B cell (primary cell): ENCODE measurements at regions not wholly inside any gene's neighbourhood (a gene's known extent, or its start where the extent isn't known, plus 50 kb on each side); places are given as distances from the start of the nearest gene placed in this dataset.

ENCODE experiments used
- ATAC-seq: fragments of 200-7000 bp; cut with Tn5 transposase; one replicate; pipeline ENCODE4 v1.10.0; 2021; ENCODE audit warnings: low read depth, mild to moderate bottlenecking, moderate number of reproducible peaks, moderate library complexity
- CTCF ChIA-PET: fragments of 350-600 bp; sonication (Branson Sonifier 250); formaldehyde crosslinking; loops from one replicate; lab custom pipeline; 2021; ENCODE audit warnings: antibody characterized with exemption, inconsistent platforms; lab: Charles Lee
- POLR2A ChIA-PET: fragments of 350-600 bp; sonication (Branson Sonifier 250); formaldehyde crosslinking; loops from one replicate; lab custom pipeline; 2021; ENCODE audit warnings: antibody characterized with exemption; lab: Charles Lee
- DNase-seq: peaks from one replicate; pipeline ENCODE4 v3.0.0; 2013
- H2AFZ ChIP-seq: 2 replicates; pipeline ENCODE4 v1.6.1; 2012; ENCODE audit warnings: mild to moderate bottlenecking, low read depth, low read length; ENCODE audit not compliant: insufficient read depth, poor library complexity, severe bottlenecking
- H3K27ac ChIP-seq, 2 donors: 1 replicate in 1 of 2; 2 replicates in 1 of 2; pipeline ENCODE4 v1.5.1; 2012 to 2013; ENCODE audit warnings: low read length in 2 of 2, mild to moderate bottlenecking in 2 of 2, moderate library complexity in 1 of 2
- H3K27me3 ChIP-seq, 4 experiments: fragments of 200-600 bp in 1 of 4; sonication (generic) in 1 of 4; replicated peaks in 1 of 4; 1 replicate in 2 of 4; 2 replicates in 2 of 4; pipeline versions ENCODE4 v1.6.1 to v1.7.0; 2013 to 2016; ENCODE audit warnings: low read length in 3 of 4, mild to moderate bottlenecking in 2 of 4, mixed read lengths in 1 of 4, moderate library complexity in 1 of 4; ENCODE audit not compliant: insufficient read depth in 4 of 4, control insufficient read depth in 3 of 4; ENCODE audit errors: control extremely low read depth in 1 of 4
- H3K36me3 ChIP-seq, 2 experiments: replicated peaks in 1 of 2; 1 replicate in 1 of 2; 2 replicates in 1 of 2; pipeline versions ENCODE4 v1.6.1 to v1.7.1; 2013; ENCODE audit warnings: low read length in 1 of 2; ENCODE audit not compliant: insufficient read depth in 2 of 2, control insufficient read depth in 1 of 2; ENCODE audit errors: control extremely low read depth in 1 of 2, extremely low read depth in 1 of 2
- H3K4me1 ChIP-seq, 2 donors: fragments of 200-600 bp in 1 of 2; sonication (generic) in 1 of 2; 1 replicate in 1 of 2; 2 replicates in 1 of 2; pipeline versions ENCODE4 v1.5.1 to v1.6.1; 2013 to 2017; ENCODE audit warnings: low read length in 2 of 2; ENCODE audit not compliant: control insufficient read depth in 2 of 2, insufficient read depth in 2 of 2
- H3K4me2 ChIP-seq: replicated peaks from 2 replicates; pipeline ENCODE3; 2012; ENCODE audit warnings: mild to moderate bottlenecking, low read depth, low read length; ENCODE audit not compliant: poor library complexity, severe bottlenecking
- H3K4me3 ChIP-seq, 5 experiments: fragments of 200-600 bp in 1 of 5; sonication (generic) in 1 of 5; 1 replicate in 3 of 5; 2 replicates in 2 of 5; pipeline versions ENCODE4 v1.5.1 to v1.7.0; 2011 to 2016; ENCODE audit warnings: low read length in 4 of 5, mild to moderate bottlenecking in 4 of 5, low read depth in 2 of 5, control low read depth in 1 of 5, moderate library complexity in 1 of 5; ENCODE audit not compliant: insufficient read depth in 1 of 5; ENCODE audit errors: control extremely low read depth in 1 of 5, extremely low read depth in 1 of 5
- H3K79me2 ChIP-seq: fragments of 200-600 bp; sonication (generic); one replicate; pipeline ENCODE4 v1.6.0; 2016; ENCODE audit warnings: low read length; ENCODE audit not compliant: control insufficient read depth, insufficient read depth
- H3K9ac ChIP-seq: fragments of 200-600 bp; sonication (generic); 2 replicates; pipeline ENCODE4 v1.6.1; 2017; ENCODE audit warnings: mild to moderate bottlenecking, low read length, moderate library complexity
- H3K9me3 ChIP-seq, 3 donors: one replicate each; pipeline versions ENCODE4 v1.6.1 to v1.7.1; 2013; ENCODE audit warnings: low read length in 2 of 3; ENCODE audit not compliant: control insufficient read depth in 2 of 3, insufficient read depth in 1 of 3; ENCODE audit errors: control extremely low read depth in 1 of 3
- H4K20me1 ChIP-seq: 2 replicates; pipeline ENCODE4 v1.6.0; 2012; ENCODE audit warnings: mild to moderate bottlenecking, low read length; ENCODE audit not compliant: insufficient read depth, control insufficient read depth, poor library complexity, severe bottlenecking
- H3K27ac Mint-ChIP-seq: one replicate; pipeline ENCODE4 v1.8.0; 2021; ENCODE audit warnings: mixed read lengths
- H3K27me3 Mint-ChIP-seq: one replicate; pipeline ENCODE4 v1.8.0; 2021; ENCODE audit warnings: mixed read lengths
- H3K4me1 Mint-ChIP-seq: one replicate; pipeline ENCODE4 v1.8.0; 2021; ENCODE audit warnings: mixed read lengths
- H3K4me3 Mint-ChIP-seq: one replicate; pipeline ENCODE4 v1.8.0; 2021; ENCODE audit warnings: mixed read lengths
- H3K9me3 Mint-ChIP-seq: one replicate; pipeline ENCODE4 v1.8.0; 2022; ENCODE audit warnings: mixed read lengths; ENCODE audit not compliant: insufficient read depth
- EZH2 ChIP-seq: IDR thresholded peaks from 2 replicates; pipeline ENCODE4 v1.6.1; 2012; ENCODE audit warnings: borderline replicate concordance, low read depth, mild to moderate bottlenecking, moderate library complexity, low read length; ENCODE audit not compliant: insufficient read depth, poor library complexity, severe bottlenecking
- WGBS: methylation state at CpG from one replicate; pipeline ENCODE4 v1.1.5; 2013; ENCODE audit warnings: missing lambda C conversion rate; ENCODE audit not compliant: insufficient coverage; 5-methylcytosine and 5-hydroxymethylcytosine counted together
- intact Hi-C: fragments of 100-400 bp; cut with micrococcal nuclease; formaldehyde crosslinking; loops from one replicate; pipeline ENCODE4 v1.10.0; 2022
- TF ChIP-seq, protein P1 (sequence below): fragments of 200-600 bp; IDR thresholded peaks from one replicate; pipeline ENCODE4 v1.8.0; 2022; ENCODE audit warnings: antibody characterized with exemption, mild to moderate bottlenecking

DNA sequence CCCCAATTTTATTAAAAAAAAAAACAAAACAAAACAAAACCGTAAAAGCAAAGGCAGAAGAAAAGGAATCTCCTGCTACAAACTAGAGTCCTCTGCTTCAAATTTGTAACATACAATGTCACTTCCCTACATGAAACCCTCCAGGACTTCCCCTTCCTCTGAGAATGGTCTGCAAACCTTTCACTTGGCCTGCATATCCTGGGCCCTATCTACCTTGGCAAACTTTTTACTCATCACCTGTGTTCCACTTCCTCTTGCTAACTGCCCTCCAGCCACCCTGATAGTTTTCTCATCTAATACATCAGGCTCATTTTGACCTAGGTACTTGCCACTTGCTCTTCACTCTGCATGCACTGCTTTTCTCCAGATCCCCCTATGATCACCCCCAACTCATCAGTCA lies 255.5 kb downstream of the ETAA1 start:
- Histone ChIP-seq H3K9me3 (no peaks in the 10 kb centered on the region), H3K4me3 (no peak overlapping the region), H4K20me1 (no peaks in the 10 kb centered on the region), H2AFZ (no peak overlapping the region), H3K9ac (no peak overlapping the region), H3K4me1 (no peaks in the 10 kb centered on the region), H3K4me2 (no peak overlapping the region), H3K79me2 (no peaks in the 10 kb centered on the region), H3K27me3 (no peaks in the 10 kb centered on the region), H3K27ac (no peak overlapping the region), H3K36me3 (no peaks in the 10 kb centered on the region)
- ATAC-seq (no peak), DNase-seq (no peak)
- Mint-ChIP-seq H3K4me3 (no peak overlapping the region), H3K27me3 (peaks cover 9% of the 10 kb centered on the region), H3K4me1 (no peaks in the 10 kb centered on the region), H3K27ac (no peak overlapping the region), H3K9me3 (no peaks in the 10 kb centered on the region)
- ChIA-PET POLR2A (no interaction called here), CTCF (no interaction called here)
- WGBS, result 83% methylated on average over 1 of the region's 1 CpG
- intact Hi-C loops, result no loop called here
- no peak for TF ChIP-seq EZH2
- TF ChIP-seq, protein P1, sequence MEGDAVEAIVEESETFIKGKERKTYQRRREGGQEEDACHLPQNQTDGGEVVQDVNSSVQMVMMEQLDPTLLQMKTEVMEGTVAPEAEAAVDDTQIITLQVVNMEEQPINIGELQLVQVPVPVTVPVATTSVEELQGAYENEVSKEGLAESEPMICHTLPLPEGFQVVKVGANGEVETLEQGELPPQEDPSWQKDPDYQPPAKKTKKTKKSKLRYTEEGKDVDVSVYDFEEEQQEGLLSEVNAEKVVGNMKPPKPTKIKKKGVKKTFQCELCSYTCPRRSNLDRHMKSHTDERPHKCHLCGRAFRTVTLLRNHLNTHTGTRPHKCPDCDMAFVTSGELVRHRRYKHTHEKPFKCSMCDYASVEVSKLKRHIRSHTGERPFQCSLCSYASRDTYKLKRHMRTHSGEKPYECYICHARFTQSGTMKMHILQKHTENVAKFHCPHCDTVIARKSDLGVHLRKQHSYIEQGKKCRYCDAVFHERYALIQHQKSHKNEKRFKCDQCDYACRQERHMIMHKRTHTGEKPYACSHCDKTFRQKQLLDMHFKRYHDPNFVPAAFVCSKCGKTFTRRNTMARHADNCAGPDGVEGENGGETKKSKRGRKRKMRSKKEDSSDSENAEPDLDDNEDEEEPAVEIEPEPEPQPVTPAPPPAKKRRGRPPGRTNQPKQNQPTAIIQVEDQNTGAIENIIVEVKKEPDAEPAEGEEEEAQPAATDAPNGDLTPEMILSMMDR, result no peak

DNA sequence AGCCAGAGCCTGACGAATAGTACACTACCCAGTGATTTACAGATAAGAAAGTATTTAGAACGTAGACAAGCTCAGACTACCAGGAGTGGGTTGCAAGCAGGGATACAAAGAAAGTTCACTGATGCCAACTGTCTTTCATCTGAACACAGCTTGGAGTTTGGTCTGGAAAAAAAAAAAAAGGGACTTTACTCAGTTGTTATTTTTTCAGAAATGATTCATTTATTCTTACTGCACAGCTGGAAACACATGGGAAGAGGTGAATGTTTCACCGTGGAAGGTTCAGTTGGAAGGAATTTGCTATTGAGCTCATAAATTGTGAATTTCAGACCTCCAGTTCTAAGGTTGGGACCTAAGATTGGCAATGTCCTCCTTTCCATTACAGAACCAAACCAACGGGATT lies 259.7 kb downstream of the ETAA1 start:
- intact Hi-C loops, result no loop called here

More for the DNA sequence above, 259.7 kb downstream of the ETAA1 start:
- CTCF ChIA-PET, result no interaction called here
- H3K4me2 ChIP-seq, result no peak overlapping the region
- Mint-ChIP-seq H3K27ac (no peak overlapping the region), H3K9me3 (no peaks in the 10 kb centered on the region), H3K27me3 (no peaks in the 10 kb centered on the region), H3K4me1 (no peaks in the 10 kb centered on the region), H3K4me3 (no peak overlapping the region)
- WGBS, result 79% methylated on average over 3 of the region's 4 CpGs
- H3K27ac ChIP-seq, result no peak overlapping the region
- POLR2A ChIA-PET, result interaction anchor here (0.7 kb wide), 1 partner anchor 9 kb away, joined by 9 read pairs; no protein-coding TSS in a partner anchor
- H4K20me1 ChIP-seq, result no peaks in the 10 kb centered on the region
- no peaks in the 10 kb centered on the region for H3K4me1 ChIP-seq
- no peak overlapping the region for H2AFZ ChIP-seq
- no peak for ATAC-seq
- no peaks in the 10 kb centered on the region for H3K9me3 ChIP-seq
- TF ChIP-seq, protein P1, result no peak
- TF ChIP-seq EZH2, result no peak
- H3K36me3 ChIP-seq, result no peaks in the 10 kb centered on the region
- no peak for DNase-seq
- no peaks in the 10 kb centered on the region for H3K79me2 ChIP-seq
- H3K27me3 ChIP-seq, result no peaks in the 10 kb centered on the region
- no peak overlapping the region for H3K4me3 ChIP-seq
- no peak overlapping the region for H3K9ac ChIP-seq
